ENCODE measurements at regions not wholly inside any gene's neighbourhood (a gene's known extent, or its start where the extent isn't known, plus 50 kb on each side); places are given as distances from the start of the nearest gene placed in this dataset.

- no peaks in the 10 kb centered on the region for H3K27me3 ChIP-seq
- no peak for DNase-seq (ENCODE audit: low read depth in 1 of 2, low spot score in 1 of 2)
- no peaks in the 10 kb centered on the region for H3K36me3 ChIP-seq
- H3K27ac ChIP-seq: no peak overlapping the region
- H3K4me3 ChIP-seq: no peak overlapping the region
- H3K4me1 ChIP-seq (ENCODE audit: low read depth): no peaks in the 10 kb centered on the region
- H3K9me3 ChIP-seq (ENCODE audit: low read depth): no peaks in the 10 kb centered on the region
- TF ChIP-seq CTCF (IDR thresholded peaks at IDR 0.05; ENCODE audit: low read depth, low read length): no peak
Measured at GRCh38 chr2:48173141-48173540, 141.3 kb upstream of the FOXN2 start.

DNA sequence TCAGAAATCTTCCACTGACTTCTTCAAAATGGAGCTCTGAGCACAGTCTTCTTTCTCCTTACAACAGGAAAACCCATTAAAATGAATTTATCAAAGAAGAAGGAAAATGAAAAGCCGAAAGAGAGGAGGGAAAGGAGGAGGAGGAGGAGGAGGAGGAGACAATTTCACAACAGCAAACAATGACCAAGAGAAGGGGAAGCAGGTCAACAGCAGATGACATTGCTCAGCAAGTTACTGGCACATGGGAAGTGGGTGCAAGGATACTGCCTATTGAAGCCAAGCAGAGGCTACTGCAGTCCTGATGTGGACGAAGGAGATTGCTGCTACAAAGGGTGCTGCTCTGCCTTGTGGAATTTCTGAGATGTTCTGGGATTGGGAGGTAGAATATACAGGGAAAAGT is 140.0 kb upstream of the FOXN2 start:
- TF ChIP-seq CTCF (IDR thresholded peaks at IDR 0.05; ENCODE audit: low read depth, low read length): no peak
- no peaks in the 10 kb centered on the region for H3K27me3 ChIP-seq
- H3K27ac ChIP-seq: no peak overlapping the region
- no peaks in the 10 kb centered on the region for H3K36me3 ChIP-seq
- no peaks in the 10 kb centered on the region for H3K4me1 ChIP-seq (ENCODE audit: low read depth)
- H3K9me3 ChIP-seq (ENCODE audit: low read depth): no peaks in the 10 kb centered on the region
- no peak overlapping the region for H3K4me3 ChIP-seq
- DNase-seq (ENCODE audit: low read depth in 1 of 2, low spot score in 1 of 2): no peak

- Histone ChIP-seq H3K4me1 (ENCODE audit: low read depth) (no peaks in the 10 kb centered on the region), H3K27me3 (no peaks in the 10 kb centered on the region), H3K4me3 (no peak overlapping the region), H3K36me3 (no peaks in the 10 kb centered on the region), H3K27ac (no peak overlapping the region), H3K9me3 (ENCODE audit: low read depth) (no peaks in the 10 kb centered on the region)
- peak in 1 of 2 donors; percentile 66 for DNase-seq (ENCODE audit: low read depth in 1 of 2, low spot score in 1 of 2)
- TF ChIP-seq CTCF (IDR thresholded peaks at IDR 0.05; ENCODE audit: low read depth, low read length): no peak
Measured at GRCh38 chr2:48175254-48175653, 139.2 kb upstream of the FOXN2 start.

- Histone ChIP-seq H3K36me3 (no peaks in the 10 kb centered on the region), H3K4me1 (ENCODE audit: low read depth) (no peaks in the 10 kb centered on the region), H3K4me3 (no peak overlapping the region), H3K27ac (no peak overlapping the region), H3K9me3 (ENCODE audit: low read depth) (no peaks in the 10 kb centered on the region), H3K27me3 (no peaks in the 10 kb centered on the region)
- DNase-seq (ENCODE audit: low read depth in 1 of 2, low spot score in 1 of 2): no peak
- no peak for TF ChIP-seq CTCF (IDR thresholded peaks at IDR 0.05; ENCODE audit: low read depth, low read length)
Measured at GRCh38 chr2:48175656-48176055, 138.8 kb upstream of the FOXN2 start.

DNA sequence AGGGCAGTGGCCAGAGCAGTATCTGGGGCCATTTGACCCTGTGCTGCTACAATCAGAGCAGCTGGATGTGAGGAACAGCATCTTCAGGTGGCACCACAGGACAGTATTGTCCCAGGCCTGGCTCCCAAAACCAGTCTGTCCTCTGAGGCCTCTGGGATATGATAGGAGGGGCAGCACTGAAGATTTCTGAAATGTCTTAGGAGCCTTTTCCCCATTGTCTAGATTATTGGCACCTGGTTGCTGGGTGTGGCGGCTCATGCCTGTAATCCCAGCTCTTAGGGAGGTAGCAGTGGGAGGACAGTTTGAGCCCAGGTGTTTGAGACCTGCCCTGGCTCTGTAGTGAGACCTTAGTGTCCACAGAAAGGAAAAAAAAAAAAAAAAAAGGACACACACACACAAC is 137.6 kb upstream of the FOXN2 start:
- TF ChIP-seq CTCF (IDR thresholded peaks at IDR 0.05; ENCODE audit: low read depth, low read length): no peak
- Histone ChIP-seq H3K4me1 (ENCODE audit: low read depth) (no peaks in the 10 kb centered on the region), H3K9me3 (ENCODE audit: low read depth) (no peaks in the 10 kb centered on the region), H3K27me3 (no peaks in the 10 kb centered on the region), H3K4me3 (no peak overlapping the region), H3K36me3 (no peaks in the 10 kb centered on the region), H3K27ac (no peak overlapping the region)
- no peak for DNase-seq (ENCODE audit: low read depth in 1 of 2, low spot score in 1 of 2)

DNA sequence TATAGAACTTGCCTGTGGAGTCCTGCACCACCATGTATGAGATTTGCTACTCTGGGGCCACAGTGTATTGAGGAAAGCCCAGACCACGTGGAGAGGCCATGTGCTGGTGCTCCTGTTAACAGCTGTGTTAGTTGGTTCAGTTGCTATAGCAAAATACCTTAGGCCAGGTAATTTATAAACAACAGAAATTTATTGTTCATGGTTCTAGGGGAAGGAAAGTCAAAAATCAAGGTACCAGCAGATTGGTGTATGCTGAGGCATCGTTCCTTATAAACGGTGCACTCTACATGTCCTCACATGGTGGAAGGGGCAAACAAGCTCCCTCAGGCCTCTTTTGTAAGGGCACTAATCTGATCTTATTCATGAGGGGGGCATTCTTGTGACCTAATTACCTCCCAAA is 135.9 kb upstream of the FOXN2 start:
- Histone ChIP-seq H3K27ac (no peak overlapping the region), H3K4me1 (ENCODE audit: low read depth) (no peaks in the 10 kb centered on the region), H3K27me3 (no peaks in the 10 kb centered on the region), H3K36me3 (no peaks in the 10 kb centered on the region), H3K4me3 (no peak overlapping the region), H3K9me3 (ENCODE audit: low read depth) (no peaks in the 10 kb centered on the region)
- TF ChIP-seq CTCF (IDR thresholded peaks at IDR 0.05; ENCODE audit: low read depth, low read length): no peak
- DNase-seq (ENCODE audit: low read depth in 1 of 2, low spot score in 1 of 2): no peak

Data from cardiac muscle cell (in vitro differentiated cells and primary cell).